ENCODE measurements at regions not wholly inside any gene's neighbourhood (a gene's known extent, or its start where the extent isn't known, plus 50 kb on each side); places are given as distances from the start of the nearest gene placed in this dataset.

DNA sequence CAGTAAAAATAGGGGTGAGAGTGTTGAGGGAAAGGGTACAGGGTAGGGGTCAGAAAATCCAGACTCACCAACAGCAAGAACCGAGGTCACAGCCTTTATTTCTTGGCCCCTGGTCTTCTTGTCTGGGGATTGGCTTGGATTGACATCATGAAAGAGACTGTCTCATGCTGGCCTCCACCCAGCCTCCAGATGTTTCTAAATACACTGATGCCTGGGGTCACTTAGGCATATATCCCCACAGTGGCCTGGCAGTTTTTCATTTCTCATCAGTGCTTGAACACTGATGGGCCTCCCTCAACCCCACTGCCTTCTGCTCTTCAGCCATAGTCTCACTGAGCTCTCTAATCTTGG, 173.9 kb downstream of the RTL9 start:
- TF ChIP-seq ARHGAP35 (CRISPR knock-in tag; IDR thresholded peaks at IDR 0.05; ENCODE audit: borderline replicate concordance) (no peak), ZBTB4 (CRISPR knock-in tag; IDR thresholded peaks at IDR 0.05; ENCODE audit: borderline replicate concordance) (no peak), ZBTB10 (CRISPR knock-in tag; IDR thresholded peaks at IDR 0.05; ENCODE audit: borderline replicate concordance) (no peak), PHB2 (IDR thresholded peaks at IDR 0.05; ENCODE audit: partially characterized antibody) (no peak), GABPA (IDR thresholded peaks at IDR 0.05; ENCODE audit: low read depth, low read length) (no peak), GABPA (CRISPR knock-in tag; IDR thresholded peaks at IDR 0.05; ENCODE audit: low read depth) (no peak), ZNF891 (CRISPR knock-in tag; IDR thresholded peaks at IDR 0.05) (no peak), NCOR1 (IDR thresholded peaks at IDR 0.05; ENCODE audit: borderline replicate concordance, low read length) (no peak), MXI1 (IDR thresholded peaks at IDR 0.05; ENCODE audit: borderline replicate concordance, low read depth, low read length) (no peak), ZC3H4 (CRISPR knock-in tag; IDR thresholded peaks at IDR 0.05; ENCODE audit: borderline replicate concordance) (no peak), CHD2 (IDR thresholded peaks at IDR 0.05; ENCODE audit: low read depth, low read length) (no peak)
- TF ChIP-seq, protein P1, sequence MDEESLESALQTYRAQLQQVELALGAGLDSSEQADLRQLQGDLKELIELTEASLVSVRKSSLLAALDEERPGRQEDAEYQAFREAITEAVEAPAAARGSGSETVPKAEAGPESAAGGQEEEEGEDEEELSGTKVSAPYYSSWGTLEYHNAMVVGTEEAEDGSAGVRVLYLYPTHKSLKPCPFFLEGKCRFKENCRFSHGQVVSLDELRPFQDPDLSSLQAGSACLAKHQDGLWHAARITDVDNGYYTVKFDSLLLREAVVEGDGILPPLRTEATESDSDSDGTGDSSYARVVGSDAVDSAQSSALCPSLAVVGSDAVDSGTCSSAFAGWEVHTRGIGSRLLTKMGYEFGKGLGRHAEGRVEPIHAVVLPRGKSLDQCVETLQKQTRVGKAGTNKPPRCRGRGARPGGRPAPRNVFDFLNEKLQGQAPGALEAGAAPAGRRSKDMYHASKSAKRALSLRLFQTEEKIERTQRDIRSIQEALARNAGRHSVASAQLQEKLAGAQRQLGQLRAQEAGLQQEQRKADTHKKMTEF (CRISPR knock-in tag; IDR thresholded peaks at IDR 0.05): no peak
- TF ChIP-seq, protein P2, sequence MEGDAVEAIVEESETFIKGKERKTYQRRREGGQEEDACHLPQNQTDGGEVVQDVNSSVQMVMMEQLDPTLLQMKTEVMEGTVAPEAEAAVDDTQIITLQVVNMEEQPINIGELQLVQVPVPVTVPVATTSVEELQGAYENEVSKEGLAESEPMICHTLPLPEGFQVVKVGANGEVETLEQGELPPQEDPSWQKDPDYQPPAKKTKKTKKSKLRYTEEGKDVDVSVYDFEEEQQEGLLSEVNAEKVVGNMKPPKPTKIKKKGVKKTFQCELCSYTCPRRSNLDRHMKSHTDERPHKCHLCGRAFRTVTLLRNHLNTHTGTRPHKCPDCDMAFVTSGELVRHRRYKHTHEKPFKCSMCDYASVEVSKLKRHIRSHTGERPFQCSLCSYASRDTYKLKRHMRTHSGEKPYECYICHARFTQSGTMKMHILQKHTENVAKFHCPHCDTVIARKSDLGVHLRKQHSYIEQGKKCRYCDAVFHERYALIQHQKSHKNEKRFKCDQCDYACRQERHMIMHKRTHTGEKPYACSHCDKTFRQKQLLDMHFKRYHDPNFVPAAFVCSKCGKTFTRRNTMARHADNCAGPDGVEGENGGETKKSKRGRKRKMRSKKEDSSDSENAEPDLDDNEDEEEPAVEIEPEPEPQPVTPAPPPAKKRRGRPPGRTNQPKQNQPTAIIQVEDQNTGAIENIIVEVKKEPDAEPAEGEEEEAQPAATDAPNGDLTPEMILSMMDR (CRISPR knock-in tag; IDR thresholded peaks at IDR 0.05): no peak

Measured in HepG2 (cell line).